Femur (tissue), 1 donor: ENCODE measurements at regions not wholly inside any gene's neighbourhood (a gene's known extent, or its start where the extent isn't known, plus 50 kb on each side); places are given as distances from the start of the nearest gene placed in this dataset.

Experiments
- DNase-seq: peaks from one replicate; pipeline ENCODE4 v3.0.0-alpha.2; 2017

GRCh38 chr6:53974941-53975340, 136.3 kb upstream of the MLIP start:
- no peak for DNase-seq

GRCh38 chr6:53975941-53976615, 135.2 kb upstream of the MLIP start:
- no peak for DNase-seq

- DNase-seq: no peak
Observed at GRCh38 chr6:53977551-53977950, 133.7 kb upstream of the MLIP start.

GRCh38 chr6:53979468-53980067, 131.7 kb upstream of the MLIP start:
- no peak for DNase-seq

- DNase-seq: no peak
Observed at GRCh38 chr6:53982366-53983050, 128.7 kb upstream of the MLIP start.

GRCh38 chr6:53983301-53983700, 127.9 kb upstream of the MLIP start:
- DNase-seq: no peak

- DNase-seq: no peak
Observed at GRCh38 chr6:53984163-53984562, 127.1 kb upstream of the MLIP start.

GRCh38 chr6:53984581-53984980, 126.7 kb upstream of the MLIP start:
- no peak for DNase-seq

- DNase-seq: no peak
Observed at GRCh38 chr6:53985366-53985765, 125.9 kb upstream of the MLIP start.

- DNase-seq: peak; percentile 76
Observed at GRCh38 chr6:53986165-53986720, 125.0 kb upstream of the MLIP start.

- peak; percentile 39 for DNase-seq
Observed at GRCh38 chr6:53986721-53987521, 124.3 kb upstream of the MLIP start.

GRCh38 chr6:53987522-53987888, 123.7 kb upstream of the MLIP start:
- no peak for DNase-seq

GRCh38 chr6:53989504-53989903, 121.7 kb upstream of the MLIP start:
- DNase-seq: no peak

GRCh38 chr6:53992522-53992921, 118.7 kb upstream of the MLIP start:
- DNase-seq: no peak

- no peak for DNase-seq
Observed at GRCh38 chr6:53994201-53994600, 117.0 kb upstream of the MLIP start.

- DNase-seq: no peak
Observed at GRCh38 chr6:53995935-53996334, 115.3 kb upstream of the MLIP start.

- DNase-seq: no peak
Observed at GRCh38 chr6:53998303-53998702, 112.9 kb upstream of the MLIP start.

- no peak for DNase-seq
Observed at GRCh38 chr6:53999088-53999755, 112.0 kb upstream of the MLIP start.

- DNase-seq: no peak
Observed at GRCh38 chr6:54002116-54002515, 109.1 kb upstream of the MLIP start.

- DNase-seq: no peak
Observed at GRCh38 chr6:54003316-54003715, 107.9 kb upstream of the MLIP start.

GRCh38 chr6:54008589-54008988, 102.7 kb upstream of the MLIP start:
- no peak for DNase-seq

- no peak for DNase-seq
Observed at GRCh38 chr6:54009052-54009654, 102.1 kb upstream of the MLIP start.
